PC-3 (cell line): ENCODE measurements at regions not wholly inside any gene's neighbourhood (a gene's known extent, or its start where the extent isn't known, plus 50 kb on each side); places are given as distances from the start of the nearest gene placed in this dataset.
"Not testable (repeated sequence)": the region's sequence is repeated elsewhere in the genome, so short reads cannot be mapped to it uniquely, and the experiment has no call there.

Experiments
- ATAC-seq: fragments of 200-7000 bp; cut with Tn5 transposase; 2 replicates; pipeline ENCODE4 v1.9.1; 2020; ENCODE audit warnings: mild to moderate bottlenecking, moderate library complexity
- BruUV-seq: library from RNA; stranded (reverse); fragments of 400-500 nt; replicated peaks from 2 replicates; lab custom pipeline; 2021; lab: Mats Ljungman, UMichigan
- CTCF ChIA-PET: fragments of 300-600 bp; sonication (Branson Sonifier 250); formaldehyde crosslinking; loops from one replicate; lab custom pipeline; 2022; ENCODE audit warnings: antibody characterized with exemption; lab: Charles Lee
- POLR2A ChIA-PET: fragments of 300-600 bp; sonication (Branson Sonifier 250); formaldehyde crosslinking; loops from one replicate; lab custom pipeline; 2022; ENCODE audit warnings: antibody characterized with exemption; ENCODE audit not compliant: unreplicated experiment; lab: Charles Lee
- DNase-seq: peaks from one replicate; pipeline ENCODE4 v3.0.0-alpha.2; 2015
- H2AFZ ChIP-seq: fragments of 300-600 bp; sonication (generic); 2 replicates; pipeline ENCODE4 v1.6.0; 2016; ENCODE audit warnings: antibody characterized with exemption, low read length
- H3F3A ChIP-seq: fragments of 300-600 bp; sonication (generic); one replicate; pipeline ENCODE4 v1.6.0; 2017; ENCODE audit warnings: antibody characterized with exemption, low read length, control low read depth, mild to moderate bottlenecking; ENCODE audit not compliant: unreplicated experiment
- H3K27ac ChIP-seq: fragments of 300-600 bp; sonication (generic); 2 replicates; pipeline ENCODE4 v1.5.1; 2016; ENCODE audit warnings: mild to moderate bottlenecking, low read length
- H3K27me3 ChIP-seq: fragments of 300-600 bp; sonication (generic); 2 replicates; pipeline ENCODE4 v1.6.1; 2016; ENCODE audit warnings: low read length, mixed read lengths
- H3K36me3 ChIP-seq: fragments of 300-600 bp; sonication (generic); 2 replicates; pipeline ENCODE4 v1.6.1; 2016; ENCODE audit warnings: low read depth, mixed run types, low read length, mixed read lengths
- H3K4me1 ChIP-seq: fragments of 300-600 bp; sonication (generic); 2 replicates; pipeline ENCODE4 v1.5.1; 2016; ENCODE audit warnings: low read length; ENCODE audit not compliant: insufficient read depth
- H3K4me2 ChIP-seq: fragments of 300-600 bp; sonication (generic); 2 replicates; pipeline ENCODE4 v1.6.0; 2016; ENCODE audit warnings: low read length
- H3K4me3 ChIP-seq: fragments of 300-600 bp; sonication (generic); 2 replicates; pipeline ENCODE4 v1.5.1; 2016; ENCODE audit warnings: mild to moderate bottlenecking, low read length, mixed read lengths
- H3K79me2 ChIP-seq: fragments of 300-600 bp; sonication (generic); 2 replicates; pipeline ENCODE4 v1.6.1; 2017; ENCODE audit warnings: low read length, mixed read lengths
- H3K9ac ChIP-seq: fragments of 300-600 bp; sonication (generic); 2 replicates; pipeline ENCODE4 v1.6.0; 2016; ENCODE audit warnings: mild to moderate bottlenecking, low read length
- H3K9me2 ChIP-seq: fragments of 300-600 bp; sonication (generic); replicated peaks from 2 replicates; pipeline ENCODE4 v1.6.1; 2016; ENCODE audit warnings: mixed run types, low read length, mixed read lengths
- H3K9me3 ChIP-seq: fragments of 300-600 bp; sonication (generic); 2 replicates; pipeline ENCODE4 v1.6.1; 2016; ENCODE audit warnings: low read length, mixed read lengths
- H4K20me1 ChIP-seq: fragments of 300-600 bp; sonication (generic); 2 replicates; pipeline ENCODE4 v1.6.1; 2016; ENCODE audit warnings: low read length, mixed read lengths
- EZH2 ChIP-seq: fragments of 300-600 bp; sonication (generic); IDR thresholded peaks from one replicate; pipeline ENCODE4 v1.6.1; 2017; ENCODE audit warnings: antibody characterized with exemption, mild to moderate bottlenecking, low read length; ENCODE audit not compliant: unreplicated experiment
- EZH2phosphoT487 ChIP-seq: fragments of 300-600 bp; sonication (generic); IDR thresholded peaks from 2 replicates; pipeline ENCODE4 v1.6.1; 2018; ENCODE audit warnings: mild to moderate bottlenecking, antibody characterized with exemption, low read length, borderline replicate concordance
- intact Hi-C: fragments of 100-400 bp; cut with micrococcal nuclease; formaldehyde crosslinking; loops from 2 replicates; pipeline ENCODE4 v1.9.0; 2023
- TF ChIP-seq, protein P1 (sequence below): fragments of 300-600 bp; sonication (generic); conservative IDR thresholded peaks from 2 replicates; pipeline ENCODE4 v1.5.1; 2017; ENCODE audit warnings: antibody characterized with exemption, low read depth, mild to moderate bottlenecking, low read length

DNA sequence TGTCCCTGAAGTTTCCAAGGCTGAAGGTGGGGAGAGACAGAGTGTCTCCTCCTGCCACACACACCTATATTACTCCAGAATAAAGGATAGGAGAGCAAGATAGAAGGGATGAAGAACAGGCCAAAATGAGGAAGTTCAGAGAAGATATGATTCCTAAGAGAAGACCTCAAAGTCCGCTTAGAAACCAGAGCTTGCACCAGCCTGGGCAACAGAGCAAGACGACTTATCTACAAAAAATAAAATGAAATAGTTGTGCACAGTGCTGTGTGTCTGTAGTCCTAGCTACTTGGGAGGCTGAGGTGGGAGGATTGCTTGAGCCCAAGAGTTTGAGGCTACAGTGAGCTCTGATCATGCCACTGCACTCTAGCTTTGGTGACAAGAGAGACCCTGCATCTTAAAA, 128.2 kb downstream of the HS3ST3B1 start:
- TF ChIP-seq EZH2phosphoT487 (no peak), EZH2 (no peak)
- TF ChIP-seq, protein P1, sequence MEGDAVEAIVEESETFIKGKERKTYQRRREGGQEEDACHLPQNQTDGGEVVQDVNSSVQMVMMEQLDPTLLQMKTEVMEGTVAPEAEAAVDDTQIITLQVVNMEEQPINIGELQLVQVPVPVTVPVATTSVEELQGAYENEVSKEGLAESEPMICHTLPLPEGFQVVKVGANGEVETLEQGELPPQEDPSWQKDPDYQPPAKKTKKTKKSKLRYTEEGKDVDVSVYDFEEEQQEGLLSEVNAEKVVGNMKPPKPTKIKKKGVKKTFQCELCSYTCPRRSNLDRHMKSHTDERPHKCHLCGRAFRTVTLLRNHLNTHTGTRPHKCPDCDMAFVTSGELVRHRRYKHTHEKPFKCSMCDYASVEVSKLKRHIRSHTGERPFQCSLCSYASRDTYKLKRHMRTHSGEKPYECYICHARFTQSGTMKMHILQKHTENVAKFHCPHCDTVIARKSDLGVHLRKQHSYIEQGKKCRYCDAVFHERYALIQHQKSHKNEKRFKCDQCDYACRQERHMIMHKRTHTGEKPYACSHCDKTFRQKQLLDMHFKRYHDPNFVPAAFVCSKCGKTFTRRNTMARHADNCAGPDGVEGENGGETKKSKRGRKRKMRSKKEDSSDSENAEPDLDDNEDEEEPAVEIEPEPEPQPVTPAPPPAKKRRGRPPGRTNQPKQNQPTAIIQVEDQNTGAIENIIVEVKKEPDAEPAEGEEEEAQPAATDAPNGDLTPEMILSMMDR, result no peak
- no peak overlapping the region for H3K27ac ChIP-seq
- H3K9ac ChIP-seq, result no peak overlapping the region
- H3K4me2 ChIP-seq, result no peak overlapping the region
- H3K9me3 ChIP-seq, result no peaks in the 10 kb centered on the region
- ChIA-PET POLR2A (no interaction called here), CTCF (no interaction called here)
- intact Hi-C loops, result no loop called here
- H3K9me2 ChIP-seq, result no peaks in the 10 kb centered on the region
- H3K4me3 ChIP-seq, result no peak overlapping the region
- peaks cover 45% of the 10 kb centered on the region for H3K27me3 ChIP-seq
- no peaks in the 10 kb centered on the region for H3K79me2 ChIP-seq
- H3K4me1 ChIP-seq, result no peaks in the 10 kb centered on the region
- BruUV-seq, result no TSS peak
- H3K36me3 ChIP-seq, result no peaks in the 10 kb centered on the region
- no peaks in the 10 kb centered on the region for H3F3A ChIP-seq
- no peak for ATAC-seq
- DNase-seq, result no peak
- H4K20me1 ChIP-seq, result no peaks in the 10 kb centered on the region
- H2AFZ ChIP-seq, result no peak overlapping the region

DNA sequence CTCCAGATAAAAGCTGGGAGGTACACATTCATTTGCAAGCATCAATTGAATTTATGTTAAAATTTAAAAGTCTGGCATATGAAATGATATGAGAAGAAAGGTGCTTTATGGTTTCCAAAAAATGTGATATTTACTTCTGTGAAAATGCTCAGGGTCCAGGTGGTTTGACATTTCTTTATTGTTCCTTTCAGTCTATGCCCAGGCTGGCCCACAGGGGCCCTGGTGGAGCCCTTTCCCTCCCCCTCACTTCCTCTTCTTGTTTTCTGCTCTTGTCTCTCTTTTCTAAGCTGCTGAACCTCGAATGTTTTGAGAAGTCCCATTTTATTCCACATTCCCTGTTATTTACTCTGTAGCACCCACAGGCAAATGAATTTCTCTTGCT, 127.8 kb downstream of the HS3ST3B1 start:
- Histone ChIP-seq H3K4me3 (no peak overlapping the region), H3K4me2 (no peak overlapping the region), H3F3A (no peaks in the 10 kb centered on the region), H4K20me1 (no peaks in the 10 kb centered on the region), H3K9ac (no peak overlapping the region), H3K36me3 (no peaks in the 10 kb centered on the region), H2AFZ (no peak overlapping the region), H3K4me1 (no peaks in the 10 kb centered on the region), H3K27ac (no peak overlapping the region), H3K79me2 (no peaks in the 10 kb centered on the region), H3K9me3 (no peaks in the 10 kb centered on the region), H3K9me2 (no peaks in the 10 kb centered on the region), H3K27me3 (peaks cover 43% of the 10 kb centered on the region)
- ChIA-PET POLR2A (no interaction called here), CTCF (no interaction called here)
- TF ChIP-seq EZH2phosphoT487, result no peak
- TF ChIP-seq, protein P1, result no peak
- TF ChIP-seq EZH2, result no peak
- no TSS peak for BruUV-seq
- no peak for DNase-seq
- ATAC-seq, result no peak
- intact Hi-C loops, result no loop called here

DNA sequence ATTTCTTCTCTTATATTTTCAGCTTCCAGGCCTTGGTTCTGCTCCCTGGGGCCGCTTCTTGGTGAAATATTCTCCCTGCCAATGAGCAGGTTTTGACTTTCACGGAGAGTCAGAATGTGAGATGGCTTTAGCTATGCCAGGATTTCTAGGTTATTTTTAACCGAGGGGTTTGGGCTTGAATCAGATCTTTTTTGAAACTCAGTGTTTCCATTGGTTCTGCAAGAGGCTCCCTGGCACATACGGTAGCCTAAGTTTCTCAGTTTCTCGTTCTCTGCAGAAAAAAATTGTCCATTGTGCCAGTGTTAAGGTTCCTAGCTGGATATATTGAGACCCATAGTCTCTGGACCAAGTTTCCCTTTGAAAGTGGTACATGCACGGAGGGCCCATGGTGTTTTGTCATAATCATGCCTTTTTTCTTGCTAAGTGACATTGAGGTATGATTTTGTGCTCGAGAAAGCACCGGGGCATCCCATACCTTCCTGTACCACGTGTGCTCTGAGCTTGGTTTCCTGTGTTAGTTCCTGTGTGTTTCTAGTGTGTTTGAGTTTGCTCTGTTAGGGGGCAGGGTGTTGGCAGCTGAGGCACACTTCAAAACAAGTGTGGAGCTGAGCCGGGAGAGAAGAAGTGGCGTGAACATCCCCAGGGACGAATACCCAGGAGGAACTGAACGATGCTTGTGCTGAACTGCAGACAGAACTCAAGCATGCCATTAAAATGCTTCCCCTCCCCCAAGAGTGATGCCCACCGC, 127.2 kb downstream of the HS3ST3B1 start:
- H3F3A ChIP-seq, result no peaks in the 10 kb centered on the region
- no peaks in the 10 kb centered on the region for H3K4me1 ChIP-seq
- H3K27me3 ChIP-seq, result peaks cover 42% of the 10 kb centered on the region
- no peak overlapping the region for H3K9ac ChIP-seq
- H4K20me1 ChIP-seq, result no peaks in the 10 kb centered on the region
- ChIA-PET CTCF (no interaction called here), POLR2A (no interaction called here)
- intact Hi-C loops, result no loop called here
- no peaks in the 10 kb centered on the region for H3K79me2 ChIP-seq
- no peaks in the 10 kb centered on the region for H3K36me3 ChIP-seq
- TF ChIP-seq EZH2phosphoT487, result no peak
- TF ChIP-seq, protein P1, result no peak
- no peak for TF ChIP-seq EZH2
- no peak overlapping the region for H3K4me3 ChIP-seq
- DNase-seq (no peak), ATAC-seq (no peak)
- H3K27ac ChIP-seq, result no peak overlapping the region
- no TSS peak for BruUV-seq
- no peaks in the 10 kb centered on the region for H3K9me3 ChIP-seq
- no peak overlapping the region for H3K4me2 ChIP-seq
- no peaks in the 10 kb centered on the region for H3K9me2 ChIP-seq
- H2AFZ ChIP-seq, result no peak overlapping the region

DNA sequence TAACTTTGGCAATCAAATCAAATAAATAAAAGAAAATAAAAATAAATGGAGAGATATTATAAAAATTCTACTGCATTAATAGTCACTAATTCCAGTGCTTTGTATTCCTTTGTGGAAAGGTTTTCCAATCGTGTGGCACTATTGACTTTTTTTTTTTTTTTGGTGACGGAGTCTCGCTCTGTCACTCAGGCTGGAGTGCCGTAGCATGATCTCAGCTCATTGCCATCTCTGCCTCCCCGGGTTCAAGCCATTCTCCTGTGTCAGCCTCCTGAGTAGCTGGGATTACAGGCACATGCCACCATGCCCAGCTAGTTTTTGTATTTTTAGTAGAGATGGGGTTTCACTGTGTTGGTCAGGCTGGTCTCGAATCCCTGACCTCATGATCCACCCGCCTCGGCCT, 122.3 kb downstream of the HS3ST3B1 start:
- H3F3A ChIP-seq, intact Hi-C loops, H3K4me3 ChIP-seq, CTCF ChIA-PET, DNase-seq, H2AFZ ChIP-seq, H3K9me3 ChIP-seq, POLR2A ChIA-PET, H3K9me2 ChIP-seq, H3K4me1 ChIP-seq, H3K79me2 ChIP-seq, H3K36me3 ChIP-seq, H3K4me2 ChIP-seq, ATAC-seq, H3K9ac ChIP-seq, BruUV-seq, H3K27ac ChIP-seq, H4K20me1 ChIP-seq: not testable (repeated sequence)
- H3K27me3 ChIP-seq, result peaks cover 39% of the 10 kb centered on the region
